Panc1 (cell line): ENCODE measurements at regions not wholly inside any gene's neighbourhood (a gene's known extent, or its start where the extent isn't known, plus 50 kb on each side); places are given as distances from the start of the nearest gene placed in this dataset.

Source experiments
- ATAC-seq: fragments of 200-7000 bp; cut with Tn5 transposase; 2 replicates; pipeline ENCODE4 v1.9.1; 2020; ENCODE audit warnings: mild to moderate bottlenecking, moderate library complexity
- BruUV-seq: library from RNA; stranded (reverse); fragments of 400-500 nt; replicated peaks from 2 replicates; lab custom pipeline; 2021; lab: Mats Ljungman, UMichigan
- CTCF ChIA-PET: fragments of 300-600 bp; sonication (Branson Sonifier 250); formaldehyde crosslinking; loops from one replicate; lab custom pipeline; 2022; ENCODE audit warnings: antibody characterized with exemption; lab: Charles Lee
- POLR2A ChIA-PET: fragments of 300-600 bp; sonication (Branson Sonifier 250); formaldehyde crosslinking; loops from one replicate; lab custom pipeline; 2022; ENCODE audit warnings: antibody characterized with exemption; lab: Charles Lee
- DNase-seq: peaks from one replicate; pipeline ENCODE4 v3.0.0-alpha.2; 2010; ENCODE audit warnings: low read depth, low spot score
- H3K27ac ChIP-seq: 2 replicates; pipeline ENCODE4 v1.5.1; 2011; ENCODE audit warnings: mild to moderate bottlenecking, low read length, inconsistent platforms
- H3K27me3 ChIP-seq: fragments of 200-500 bp; sonication (Bioruptor generic); 2 replicates; pipeline ENCODE4 v1.6.0; 2014; ENCODE audit warnings: low read length, inconsistent platforms; ENCODE audit not compliant: control insufficient read depth, insufficient read depth
- H3K36me3 ChIP-seq: fragments of 200-500 bp; sonication (Bioruptor generic); 2 replicates; pipeline ENCODE4 v1.5.1; 2014; ENCODE audit warnings: inconsistent platforms, mild to moderate bottlenecking, low read length, moderate library complexity; ENCODE audit not compliant: control insufficient read depth, insufficient read depth
- H3K4me1 ChIP-seq: 2 replicates; pipeline ENCODE4 v1.5.1; 2011; ENCODE audit warnings: inconsistent platforms, mild to moderate bottlenecking, low read length, moderate library complexity; ENCODE audit not compliant: control insufficient read depth, insufficient read depth
- H3K4me3 ChIP-seq, 2 experiments: 2 replicates each; pipeline ENCODE4 v1.5.1; 2011 to 2012; ENCODE audit warnings: low read depth in 2 of 2, low read length in 2 of 2, mild to moderate bottlenecking in 2 of 2, inconsistent platforms in 1 of 2, moderate library complexity in 1 of 2
- H3K9me3 ChIP-seq: fragments of 200-500 bp; sonication (Bioruptor generic); 2 replicates; pipeline ENCODE4 v1.5.1; 2014; ENCODE audit warnings: low read depth, mild to moderate bottlenecking, inconsistent platforms, low read length, moderate library complexity; ENCODE audit not compliant: control insufficient read depth, insufficient read depth
- CTCF ChIP-seq: fragments of 450-650 bp; IDR thresholded peaks from 2 replicates; pipeline ENCODE4 v1.5.1; 2017; ENCODE audit warnings: mild to moderate bottlenecking
- POLR2AphosphoS5 ChIP-seq: IDR thresholded peaks from 2 replicates; pipeline ENCODE4 v1.6.1; 2012; ENCODE audit warnings: mild to moderate bottlenecking, low read depth, low read length, moderate library complexity
- REST ChIP-seq, 2 experiments: IDR thresholded peaks; 2 replicates each; pipeline ENCODE4 v1.6.1; 2011 to 2012; ENCODE audit warnings: low read depth in 2 of 2, control low read depth in 1 of 2, low read length in 1 of 2, mild to moderate bottlenecking in 1 of 2, moderate library complexity in 1 of 2; ENCODE audit not compliant: insufficient read depth in 1 of 2
- SIN3A ChIP-seq: IDR thresholded peaks from 2 replicates; pipeline ENCODE4 v1.6.1; 2012; ENCODE audit warnings: low read depth, mild to moderate bottlenecking, low read length, moderate library complexity, borderline replicate concordance; ENCODE audit not compliant: insufficient read depth
- TCF7L2 ChIP-seq: IDR thresholded peaks from 2 replicates; pipeline ENCODE4 v1.6.1; 2011; ENCODE audit warnings: mild to moderate bottlenecking, low read depth, low read length, inconsistent platforms
- in situ Hi-C: cut with HindIII; loops from 2 replicates; pipeline ENCODE4 v1.10.0; 2016; ENCODE audit warnings: low sequenced_read_pairs, low pct_unique_long_range_greater_than_20kb
- intact Hi-C: fragments of 100-400 bp; cut with micrococcal nuclease; formaldehyde crosslinking; loops from one replicate; pipeline ENCODE4 v1.10.0; 2022; ENCODE audit not compliant: unreplicated experiment

- DNase-seq (no peak), ATAC-seq (no peak)
- intact Hi-C loops = no loop called here
- no TSS peak for BruUV-seq
- no peak for TF ChIP-seq TCF7L2
- TF ChIP-seq POLR2AphosphoS5 = no peak
- no peak for TF ChIP-seq SIN3A
- TF ChIP-seq REST (IDR thresholded peaks at IDR 0.05; ENCODE audit: insufficient read depth in 1 of 2, low read depth in 2 of 2, low read length in 1 of 2) = no peak
- TF ChIP-seq CTCF = no peak
- Histone ChIP-seq H3K4me3 (no peak overlapping the region), H3K27ac (no peak overlapping the region), H3K36me3 (no peaks in the 10 kb centered on the region), H3K27me3 (peaks cover 2% of the 10 kb centered on the region; the same call in 1 of the 2 replicates), H3K4me1 (no peaks in the 10 kb centered on the region), H3K9me3 (no peaks in the 10 kb centered on the region; the same call in 1 of the 2 replicates)
- ChIA-PET CTCF (no interaction called here), POLR2A (no interaction called here)
- in situ Hi-C loops = no loop called here
These were observed 69.3 kb upstream of the STC2 start for GRCh38 chr5:173397516-173397915.

GRCh38 chr5:173396311-173396993 is 68.2 kb upstream of the STC2 start:
- intact Hi-C loops = no loop called here
- Histone ChIP-seq H3K27me3 (peaks cover 3% of the 10 kb centered on the region; the same call in 1 of the 2 replicates), H3K4me1 (no peaks in the 10 kb centered on the region), H3K9me3 (no peaks in the 10 kb centered on the region; the same call in 1 of the 2 replicates), H3K4me3 (no peak overlapping the region), H3K27ac (no peak overlapping the region), H3K36me3 (no peaks in the 10 kb centered on the region)
- ATAC-seq (peak; percentile 60; the same call in 1 of the 2 replicates), DNase-seq (no peak)
- ChIA-PET POLR2A (no interaction called here), CTCF (interaction anchor here (1.0 kb wide), 1 partner anchor 185 kb away, joined by 3 read pairs; no protein-coding TSS in a partner anchor)
- no peak for TF ChIP-seq SIN3A
- TF ChIP-seq CTCF = peak; percentile 13; the same call in 1 of the 2 replicates
- no peak for TF ChIP-seq POLR2AphosphoS5
- no peak for TF ChIP-seq REST (IDR thresholded peaks at IDR 0.05; ENCODE audit: insufficient read depth in 1 of 2, low read depth in 2 of 2, low read length in 1 of 2)
- TF ChIP-seq TCF7L2 = no peak
- in situ Hi-C loops = no loop called here
- BruUV-seq = no TSS peak
